CD4-positive, alpha-beta memory T cell (primary cell): ENCODE measurements at regions not wholly inside any gene's neighbourhood (a gene's known extent, or its start where the extent isn't known, plus 50 kb on each side); places are given as distances from the start of the nearest gene placed in this dataset.

Experiments
- CTCF ChIA-PET: fragments of 350-600 bp; sonication (Branson Sonifier 250); formaldehyde crosslinking; loops from one replicate; lab custom pipeline; 2021; ENCODE audit warnings: inconsistent platforms; ENCODE audit not compliant: partially characterized antibody; lab: Charles Lee
- POLR2A ChIA-PET: fragments of 350-600 bp; sonication (Branson Sonifier 250); formaldehyde crosslinking; loops from one replicate; lab custom pipeline; 2021; ENCODE audit not compliant: partially characterized antibody; lab: Charles Lee
- DNase-seq, 5 donors: peaks; one replicate each; pipeline versions ENCODE4 v3.0.0 to v3.0.0-alpha.2; 2020 to 2022; ENCODE audit warnings: mixed read lengths in 1 of 5
- H3K27ac ChIP-seq: one replicate; pipeline ENCODE4 v1.7.0; 2013; ENCODE audit warnings: low read depth, low read length
- H3K27me3 ChIP-seq: 2 replicates; pipeline ENCODE4 v1.7.0; 2013; ENCODE audit warnings: mild to moderate bottlenecking, low read length, moderate library complexity; ENCODE audit not compliant: insufficient read depth
- H3K36me3 ChIP-seq: 2 replicates; pipeline ENCODE4 v1.7.0; 2013; ENCODE audit warnings: mild to moderate bottlenecking, low read length, moderate library complexity; ENCODE audit not compliant: insufficient read depth
- H3K4me1 ChIP-seq: 2 replicates; pipeline ENCODE4 v1.7.0; 2013; ENCODE audit warnings: mild to moderate bottlenecking, low read length, moderate library complexity; ENCODE audit not compliant: insufficient read depth
- H3K4me3 ChIP-seq, 2 donors: one replicate each; pipeline ENCODE4 v1.7.0; 2013; ENCODE audit warnings: low read length in 2 of 2, mild to moderate bottlenecking in 1 of 2
- H3K9me3 ChIP-seq, 2 donors: one replicate each; pipeline ENCODE4 v1.7.0; 2013; ENCODE audit warnings: low read length in 2 of 2, control low read depth in 1 of 2; ENCODE audit not compliant: control insufficient read depth in 1 of 2
- H3K27ac Mint-ChIP-seq, 7 donors: one replicate each; pipeline ENCODE4 v1.8.0; 2020 to 2021; ENCODE audit warnings: mixed read lengths in 7 of 7, mild to moderate bottlenecking in 6 of 7, inconsistent platforms in 3 of 7, moderate library complexity in 3 of 7
- H3K27me3 Mint-ChIP-seq, 2 donors: one replicate each; pipeline ENCODE4 v1.8.0; 2020 to 2021; ENCODE audit warnings: mixed read lengths in 2 of 2
- H3K36me3 Mint-ChIP-seq, 2 donors: one replicate each; pipeline ENCODE4 v1.8.0; 2020 to 2021; ENCODE audit warnings: mixed read lengths in 2 of 2, inconsistent platforms in 1 of 2, mild to moderate bottlenecking in 1 of 2
- H3K4me1 Mint-ChIP-seq, 4 donors: one replicate each; pipeline ENCODE4 v1.8.0; 2020 to 2021; ENCODE audit warnings: mixed read lengths in 4 of 4, mild to moderate bottlenecking in 1 of 4
- H3K4me3 Mint-ChIP-seq, 8 donors: one replicate each; pipeline ENCODE4 v1.8.0; 2020 to 2021; ENCODE audit warnings: mixed read lengths in 8 of 8, mild to moderate bottlenecking in 7 of 8, moderate library complexity in 6 of 8, inconsistent platforms in 3 of 8
- H3K9me3 Mint-ChIP-seq, 8 donors: one replicate each; pipeline ENCODE4 v1.8.0; 2020 to 2021; ENCODE audit warnings: mixed read lengths in 8 of 8, mild to moderate bottlenecking in 5 of 8, inconsistent platforms in 3 of 8, moderate library complexity in 1 of 8
- intact Hi-C: fragments of 100-400 bp; cut with micrococcal nuclease; formaldehyde crosslinking; loops from one replicate; pipeline ENCODE4 v1.15.1; 2023

DNA sequence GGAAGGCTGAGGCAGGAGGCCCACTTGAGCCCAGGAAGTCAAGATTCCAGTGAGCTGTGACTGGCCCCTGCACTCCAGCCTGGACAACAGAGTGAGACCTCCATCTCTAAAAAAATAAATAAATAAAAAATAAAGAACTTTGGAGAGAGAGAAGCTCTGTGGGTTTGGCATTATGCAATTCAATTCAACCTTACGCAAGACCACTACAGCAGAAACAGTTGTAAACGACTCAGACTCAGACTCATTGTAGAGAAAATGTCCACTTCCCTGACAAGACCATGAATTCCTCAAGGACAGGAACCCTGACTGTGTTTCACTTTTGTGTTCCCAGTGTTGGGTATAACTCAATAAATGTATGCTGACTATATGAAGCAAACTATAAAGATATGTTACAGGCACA lies 90.3 kb upstream of the C3orf80 start:
- Histone ChIP-seq H3K36me3 (no peaks in the 10 kb centered on the region), H3K9me3 (no peaks in the 10 kb centered on the region), H3K27me3 (no peaks in the 10 kb centered on the region), H3K4me3 (no peak overlapping the region), H3K4me1 (no peaks in the 10 kb centered on the region), H3K27ac (no peak overlapping the region)
- H3K4me3 Mint-ChIP-seq, result no peak overlapping the region
- H3K27me3 Mint-ChIP-seq, result peaks cover 0 to 1% of the 10 kb centered on the region in 2 donors
- no peak overlapping the region for H3K27ac Mint-ChIP-seq
- H3K9me3 Mint-ChIP-seq, result peaks cover 0 to 1% (median 0%) of the 10 kb centered on the region in 8 donors
- no peaks in the 10 kb centered on the region for H3K4me1 Mint-ChIP-seq
- no peaks in the 10 kb centered on the region for H3K36me3 Mint-ChIP-seq
- POLR2A ChIA-PET, result no interaction called here
- CTCF ChIA-PET, result interaction anchor here (1.1 kb wide), 1 partner anchor 9 kb away, joined by 3 read pairs; no protein-coding TSS in a partner anchor
- intact Hi-C loops, result no loop called here
- DNase-seq, result no peak

DNA sequence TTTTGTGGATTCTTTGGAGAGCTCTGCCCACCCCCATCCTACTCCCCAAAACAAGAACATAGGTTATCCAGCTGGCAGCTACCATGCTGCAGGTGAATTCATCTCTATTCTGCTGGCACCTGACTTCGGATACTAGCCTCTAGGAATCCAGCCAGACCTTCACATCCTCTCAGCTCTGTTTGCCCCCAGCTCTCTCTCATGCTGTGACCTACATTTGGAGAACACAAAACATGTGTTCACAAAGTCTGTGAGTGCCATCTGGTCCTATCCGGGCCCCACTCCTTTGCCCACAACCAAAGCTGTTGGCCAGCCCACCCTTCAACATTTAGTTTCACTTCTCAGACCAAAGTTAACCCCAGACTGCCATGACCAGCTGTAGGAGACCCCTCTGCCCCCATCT lies 89.4 kb upstream of the C3orf80 start:
- peaks cover 0 to 1% (median 0%) of the 10 kb centered on the region in 8 donors for H3K9me3 Mint-ChIP-seq
- POLR2A ChIA-PET, result no interaction called here
- DNase-seq, result no peak
- H3K27ac ChIP-seq, result no peak overlapping the region
- CTCF ChIA-PET, result interaction anchor here (1.1 kb wide), 1 partner anchor 9 kb away, joined by 3 read pairs; no protein-coding TSS in a partner anchor
- no peaks in the 10 kb centered on the region for H3K36me3 Mint-ChIP-seq
- intact Hi-C loops, result no loop called here
- no peaks in the 10 kb centered on the region for H3K9me3 ChIP-seq
- peaks cover 0 to 1% of the 10 kb centered on the region in 2 donors for H3K27me3 Mint-ChIP-seq
- no peaks in the 10 kb centered on the region for H3K27me3 ChIP-seq
- H3K27ac Mint-ChIP-seq, result no peak overlapping the region
- no peak overlapping the region for H3K4me3 ChIP-seq
- no peaks in the 10 kb centered on the region for H3K36me3 ChIP-seq
- H3K4me1 Mint-ChIP-seq, result no peaks in the 10 kb centered on the region
- no peak overlapping the region for H3K4me3 Mint-ChIP-seq
- no peaks in the 10 kb centered on the region for H3K4me1 ChIP-seq

DNA sequence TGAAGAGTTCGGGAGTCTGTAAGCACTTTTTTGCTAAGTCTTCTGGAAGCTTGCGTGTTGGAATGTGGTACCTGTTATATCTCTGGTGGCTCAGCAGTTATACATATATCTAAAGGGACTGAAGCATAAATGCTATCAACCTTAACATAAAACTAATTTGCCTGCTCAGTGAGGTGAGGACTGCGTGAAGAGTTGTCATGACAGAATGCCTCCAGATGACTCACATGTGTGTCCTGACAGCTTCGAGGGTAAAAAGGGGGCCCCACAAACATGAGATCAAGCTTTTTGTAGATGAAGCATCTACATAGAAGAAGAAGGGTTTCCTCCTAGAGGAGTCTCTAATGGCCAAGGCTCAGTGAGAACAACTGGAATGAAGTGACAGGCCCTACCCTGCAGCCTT lies 88.8 kb upstream of the C3orf80 start:
- H3K27ac Mint-ChIP-seq, result no peak overlapping the region
- CTCF ChIA-PET, result interaction anchor here (0.6 kb wide), 1 partner anchor 1236 kb away, joined by 3 read pairs; no protein-coding TSS in a partner anchor
- intact Hi-C loops, result no loop called here
- H3K9me3 Mint-ChIP-seq, result peaks cover 0 to 1% (median 0%) of the 10 kb centered on the region in 8 donors
- H3K27ac ChIP-seq, result no peak overlapping the region
- no peaks in the 10 kb centered on the region for H3K36me3 Mint-ChIP-seq
- no peaks in the 10 kb centered on the region for H3K4me1 ChIP-seq
- no peak for DNase-seq
- no peaks in the 10 kb centered on the region for H3K9me3 ChIP-seq
- H3K4me1 Mint-ChIP-seq, result no peaks in the 10 kb centered on the region
- H3K27me3 ChIP-seq, result no peaks in the 10 kb centered on the region
- POLR2A ChIA-PET, result no interaction called here
- H3K36me3 ChIP-seq, result no peaks in the 10 kb centered on the region
- peaks cover 0 to 3% of the 10 kb centered on the region in 2 donors for H3K27me3 Mint-ChIP-seq
- no peak overlapping the region for H3K4me3 ChIP-seq
- no peak overlapping the region for H3K4me3 Mint-ChIP-seq

DNA sequence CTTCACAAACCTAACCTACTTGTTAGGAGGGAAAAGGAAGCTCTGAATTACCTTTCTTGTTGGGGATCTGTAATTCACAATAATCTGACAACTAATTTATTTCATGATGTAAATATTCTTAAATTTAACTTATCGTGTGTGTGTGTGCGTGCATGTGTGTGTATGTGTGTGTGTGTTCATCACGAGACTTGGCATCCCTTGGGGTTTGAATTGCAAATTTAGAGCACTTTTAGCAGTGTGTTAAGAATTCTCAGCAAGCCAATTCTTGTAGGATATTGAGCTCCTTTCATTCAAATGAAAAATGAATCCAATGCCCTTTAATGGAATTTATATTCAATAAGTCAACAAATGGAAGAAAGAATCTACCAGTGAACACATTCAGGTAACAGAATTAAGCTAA lies 85.9 kb upstream of the C3orf80 start:
- Histone ChIP-seq H3K27me3 (no peaks in the 10 kb centered on the region), H3K36me3 (no peaks in the 10 kb centered on the region), H3K27ac (no peak overlapping the region), H3K4me1 (no peaks in the 10 kb centered on the region), H3K4me3 (no peak overlapping the region), H3K9me3 (no peaks in the 10 kb centered on the region)
- intact Hi-C loops, result no loop called here
- ChIA-PET CTCF (no interaction called here), POLR2A (no interaction called here)
- Mint-ChIP-seq H3K36me3 (no peaks in the 10 kb centered on the region), H3K9me3 (peaks cover 3 to 19% (median 9%) of the 10 kb centered on the region in 8 donors), H3K4me3 (no peak overlapping the region), H3K27ac (no peak overlapping the region), H3K27me3 (peaks cover 0 to 3% of the 10 kb centered on the region in 2 donors), H3K4me1 (no peaks in the 10 kb centered on the region)
- no peak for DNase-seq

DNA sequence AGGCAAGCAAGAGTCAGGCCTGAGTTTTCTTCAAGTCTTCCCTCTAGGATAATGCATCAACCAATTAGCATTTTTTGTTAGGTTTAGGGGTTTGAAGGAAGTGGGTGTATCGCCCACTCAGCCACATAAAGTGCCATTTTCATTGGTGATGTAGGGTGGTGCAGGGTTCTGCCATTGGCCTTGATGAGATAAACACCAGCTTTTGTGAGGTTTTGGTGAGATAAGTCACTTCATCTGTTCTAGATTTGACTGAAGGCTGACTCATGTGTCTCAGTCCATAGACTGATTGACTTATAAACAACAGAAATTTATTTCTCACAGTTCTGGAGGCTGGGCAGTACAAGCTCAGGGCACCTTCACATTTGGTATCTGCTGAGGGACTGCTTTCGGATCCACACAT lies 84.5 kb upstream of the C3orf80 start:
- Mint-ChIP-seq H3K9me3 (peaks cover 3 to 19% (median 9%) of the 10 kb centered on the region in 8 donors), H3K4me3 (no peak overlapping the region), H3K4me1 (no peaks in the 10 kb centered on the region), H3K36me3 (no peaks in the 10 kb centered on the region), H3K27ac (no peak overlapping the region), H3K27me3 (peaks cover 0 to 3% of the 10 kb centered on the region in 2 donors)
- POLR2A ChIA-PET, result no interaction called here
- Histone ChIP-seq H3K36me3 (no peaks in the 10 kb centered on the region), H3K4me3 (no peak overlapping the region), H3K4me1 (no peaks in the 10 kb centered on the region), H3K27me3 (no peaks in the 10 kb centered on the region), H3K27ac (no peak overlapping the region), H3K9me3 (no peaks in the 10 kb centered on the region)
- CTCF ChIA-PET, result no interaction called here
- intact Hi-C loops, result no loop called here
- no peak for DNase-seq

DNA sequence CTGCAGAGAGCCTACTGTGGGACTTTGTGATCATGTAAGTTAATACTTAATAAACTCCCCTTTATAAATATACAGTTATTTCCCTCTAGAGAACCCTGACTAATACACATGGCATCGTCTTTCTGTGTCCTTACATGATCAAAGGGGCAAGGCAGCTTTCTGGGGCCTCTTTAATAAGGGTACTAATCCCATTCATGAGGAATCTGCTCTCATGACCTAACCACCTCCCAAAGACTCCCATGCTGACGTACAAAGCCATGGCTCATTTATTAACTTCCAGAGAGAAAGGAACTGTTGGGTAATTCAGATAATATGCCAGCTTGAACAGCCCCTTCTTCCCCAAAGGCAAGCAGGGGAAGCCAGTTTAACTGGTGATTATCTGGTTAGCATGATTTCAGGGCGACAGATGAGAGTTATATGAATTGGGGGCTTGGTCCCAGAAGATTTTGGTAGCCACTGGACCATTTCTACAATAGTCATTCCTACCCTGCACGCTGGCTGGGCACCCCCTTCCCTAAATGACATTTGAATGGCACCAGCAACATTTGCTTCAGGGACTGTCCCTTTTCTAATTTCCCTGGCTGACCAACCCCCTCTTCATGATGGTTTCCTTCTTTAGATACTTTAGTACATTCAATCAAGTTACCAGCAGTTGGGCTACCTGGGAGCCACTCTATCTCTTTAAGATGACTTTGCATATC lies 83.6 kb upstream of the C3orf80 start:
- no peaks in the 10 kb centered on the region for H3K4me1 Mint-ChIP-seq
- CTCF ChIA-PET, result no interaction called here
- H3K27ac Mint-ChIP-seq, result no peak overlapping the region
- no peaks in the 10 kb centered on the region for H3K36me3 Mint-ChIP-seq
- Histone ChIP-seq H3K27ac (no peak overlapping the region), H3K27me3 (no peaks in the 10 kb centered on the region), H3K4me1 (no peaks in the 10 kb centered on the region), H3K36me3 (no peaks in the 10 kb centered on the region), H3K9me3 (no peaks in the 10 kb centered on the region), H3K4me3 (no peak overlapping the region)
- H3K9me3 Mint-ChIP-seq, result peaks cover 3 to 19% (median 9%) of the 10 kb centered on the region in 8 donors
- POLR2A ChIA-PET, result no interaction called here
- H3K4me3 Mint-ChIP-seq, result no peak overlapping the region
- no peak for DNase-seq
- intact Hi-C loops, result no loop called here
- peaks cover 0 to 3% of the 10 kb centered on the region in 2 donors for H3K27me3 Mint-ChIP-seq

DNA sequence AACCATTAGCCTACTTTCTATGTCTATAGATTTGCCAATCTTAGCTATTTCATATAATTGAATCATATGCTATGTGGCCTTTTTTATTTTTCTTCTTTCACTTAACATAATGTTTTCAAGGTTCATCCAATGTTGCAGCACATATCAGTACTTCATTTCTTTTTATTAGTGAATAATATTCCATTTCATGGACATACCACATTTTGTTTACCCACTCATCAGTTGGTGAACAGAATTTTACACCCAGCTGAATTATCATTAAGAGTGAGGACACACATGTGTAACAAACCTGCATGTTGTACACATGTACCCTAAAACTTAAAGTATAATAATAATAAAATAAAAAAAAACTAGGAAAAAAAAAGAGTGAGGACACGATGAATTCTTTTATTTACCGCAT lies 81.7 kb upstream of the C3orf80 start:
- no peak for DNase-seq
- Mint-ChIP-seq H3K4me3 (no peak overlapping the region), H3K27ac (no peak overlapping the region), H3K27me3 (peaks cover 2 to 3% of the 10 kb centered on the region in 2 donors), H3K4me1 (no peaks in the 10 kb centered on the region), H3K36me3 (no peaks in the 10 kb centered on the region), H3K9me3 (peaks cover 3 to 19% (median 9%) of the 10 kb centered on the region in 8 donors)
- no peaks in the 10 kb centered on the region for H3K9me3 ChIP-seq
- no peak overlapping the region for H3K4me3 ChIP-seq
- no peaks in the 10 kb centered on the region for H3K27me3 ChIP-seq
- CTCF ChIA-PET, result no interaction called here
- POLR2A ChIA-PET, result no interaction called here
- no peaks in the 10 kb centered on the region for H3K4me1 ChIP-seq
- no peak overlapping the region for H3K27ac ChIP-seq
- H3K36me3 ChIP-seq, result no peaks in the 10 kb centered on the region
- intact Hi-C loops, result no loop called here
